GM19452 (cell line): ENCODE measurements at regions not wholly inside any gene's neighbourhood (a gene's known extent, or its start where the extent isn't known, plus 50 kb on each side); places are given as distances from the start of the nearest gene placed in this dataset.
"Not testable (repeated sequence)": the region's sequence is repeated elsewhere in the genome, so short reads cannot be mapped to it uniquely, and the experiment has no call there.

ENCODE experiments used
- ATAC-seq: cut with Tn5 transposase; IDR thresholded peaks from one replicate; pipeline ENCODE4 v1.9.1; 2021; ENCODE audit not compliant: unreplicated experiment

- ATAC-seq, result no peak
These were observed 224.8 kb downstream of the ZNF608 start for GRCh38 chr5:124521461-124522230.

- peak; percentile 88 for ATAC-seq
These were observed 227.0 kb downstream of the ZNF608 start for GRCh38 chr5:124519396-124519795.

- ATAC-seq, result no peak
These were observed 229.9 kb downstream of the ZNF608 start for GRCh38 chr5:124516567-124516966.

GRCh38 chr5:124515497-124516245 lies 230.8 kb downstream of the ZNF608 start:
- ATAC-seq, result no peak

GRCh38 chr5:124514956-124515355 lies 231.5 kb downstream of the ZNF608 start:
- no peak for ATAC-seq

- ATAC-seq, result no peak
These were observed 233.3 kb downstream of the ZNF608 start for GRCh38 chr5:124512952-124513632.

GRCh38 chr5:124512236-124512635 lies 234.2 kb downstream of the ZNF608 start:
- ATAC-seq, result no peak

GRCh38 chr5:124511791-124512190 lies 234.6 kb downstream of the ZNF608 start:
- no peak for ATAC-seq

- ATAC-seq, result no peak
These were observed 238.8 kb downstream of the ZNF608 start for GRCh38 chr5:124507688-124508087.

GRCh38 chr5:124504081-124504916 lies 242.1 kb downstream of the ZNF608 start:
- peak; percentile 92 for ATAC-seq

GRCh38 chr5:124502551-124502950 lies 243.9 kb downstream of the ZNF608 start:
- ATAC-seq, result no peak

GRCh38 chr5:124499818-124500217 lies 246.6 kb downstream of the ZNF608 start:
- not testable (repeated sequence) for ATAC-seq

GRCh38 chr5:124496968-124497367 lies 249.5 kb downstream of the ZNF608 start:
- not testable (repeated sequence) for ATAC-seq

- ATAC-seq, result no peak
These were observed 251.8 kb downstream of the ZNF608 start for GRCh38 chr5:124494540-124495116.

GRCh38 chr5:124492444-124493224 lies 253.8 kb downstream of the ZNF608 start:
- ATAC-seq, result no peak

- ATAC-seq, result not testable (repeated sequence)
These were observed 256.1 kb downstream of the ZNF608 start for GRCh38 chr5:124490315-124490714.

GRCh38 chr5:124481419-124481818 lies 265.0 kb downstream of the ZNF608 start:
- no peak for ATAC-seq

- no peak for ATAC-seq
These were observed 265.5 kb downstream of the ZNF608 start for GRCh38 chr5:124480964-124481363.

GRCh38 chr5:124480022-124480421 lies 266.4 kb downstream of the ZNF608 start:
- ATAC-seq, result no peak

- ATAC-seq, result no peak
These were observed 268.2 kb downstream of the ZNF608 start for GRCh38 chr5:124478264-124478663.
